WTC11 (cell line): ENCODE measurements at regions not wholly inside any gene's neighbourhood (a gene's known extent, or its start where the extent isn't known, plus 50 kb on each side); places are given as distances from the start of the nearest gene placed in this dataset.

ENCODE experiments used
- ATAC-seq: fragments of 200-7000 bp; cut with Tn5 transposase; 2 replicates; pipeline ENCODE4 v1.10.0; 2021; ENCODE audit warnings: mild to moderate bottlenecking, moderate library complexity
- CTCF ChIA-PET: fragments of 300-600 bp; sonication (Branson Sonifier 250); formaldehyde crosslinking; loops from one replicate; lab custom pipeline; 2021; ENCODE audit warnings: antibody characterized with exemption; lab: Charles Lee
- POLR2A ChIA-PET: fragments of 350-600 bp; sonication (Branson Sonifier 250); formaldehyde crosslinking; loops from one replicate; lab custom pipeline; 2021; ENCODE audit warnings: antibody characterized with exemption; lab: Charles Lee
- DNase-seq: peaks from one replicate; pipeline ENCODE4 v3.0.0; 2021; ENCODE audit warnings: low spot score
- H3K27ac Mint-ChIP-seq: 2 replicates; pipeline ENCODE4 v1.8.0; 2021; ENCODE audit warnings: mixed read lengths
- H3K27me3 Mint-ChIP-seq: 2 replicates; pipeline ENCODE4 v1.8.0; 2021; ENCODE audit warnings: low read depth, mild to moderate bottlenecking, moderate library complexity, mixed read lengths
- H3K36me3 Mint-ChIP-seq: 2 replicates; pipeline ENCODE4 v1.8.0; 2021; ENCODE audit warnings: mixed read lengths
- H3K4me1 Mint-ChIP-seq: 2 replicates; pipeline ENCODE4 v1.8.0; 2022; ENCODE audit warnings: mixed read lengths
- H3K4me3 Mint-ChIP-seq: 2 replicates; pipeline ENCODE4 v1.8.0; 2021; ENCODE audit warnings: mild to moderate bottlenecking, moderate library complexity, mixed read lengths
- H3K9me3 Mint-ChIP-seq: 2 replicates; pipeline ENCODE4 v1.8.0; 2021; ENCODE audit warnings: mixed read lengths
- ATF1 ChIP-seq: sonication (generic); formaldehyde crosslinking; IDR thresholded peaks from 2 replicates; pipeline ENCODE4 v1.8.1; 2023; ENCODE audit warnings: mild to moderate bottlenecking, moderate library complexity, missing genetic modification reagents
- E2F5 ChIP-seq: sonication (generic); formaldehyde crosslinking; IDR thresholded peaks from 2 replicates; pipeline ENCODE4 v1.8.1; 2022; ENCODE audit warnings: mild to moderate bottlenecking, moderate library complexity, missing genetic modification reagents
- ELF4 ChIP-seq: sonication (generic); formaldehyde crosslinking; IDR thresholded peaks from 2 replicates; pipeline ENCODE4 v1.8.1; 2022; ENCODE audit warnings: low read depth, mild to moderate bottlenecking, moderate library complexity, missing genetic modification reagents
- EMX1 ChIP-seq: fragments of 250-450 bp; sonication (Bioruptor Pico); IDR thresholded peaks from 2 replicates; pipeline ENCODE4 v1.8.0; 2021; ENCODE audit warnings: mild to moderate bottlenecking
- ESRRA ChIP-seq: sonication (generic); formaldehyde crosslinking; IDR thresholded peaks from 2 replicates; pipeline ENCODE4 v1.8.1; 2022; ENCODE audit warnings: mild to moderate bottlenecking, missing genetic modification reagents, borderline replicate concordance
- FOXP1 ChIP-seq: sonication (generic); formaldehyde crosslinking; IDR thresholded peaks from 2 replicates; pipeline ENCODE4 v1.8.0; 2022; ENCODE audit warnings: missing genetic modification reagents, mild to moderate bottlenecking, moderate library complexity, borderline replicate concordance
- GRHL2 ChIP-seq: fragments of 250-450 bp; sonication (Bioruptor Pico); IDR thresholded peaks from 2 replicates; pipeline ENCODE4 v1.8.0; 2022; ENCODE audit warnings: mild to moderate bottlenecking, moderate library complexity; ENCODE audit not compliant: insufficient replicate concordance, severe bottlenecking
- GTF2I ChIP-seq: fragments of 250-450 bp; sonication (Bioruptor Pico); conservative IDR thresholded peaks from 2 replicates; pipeline ENCODE4 v1.4.0; 2021; ENCODE audit warnings: mild to moderate bottlenecking
- HMGA2 ChIP-seq: fragments of 250-450 bp; sonication (Bioruptor Pico); IDR thresholded peaks from 2 replicates; pipeline ENCODE4 v1.4.0; 2021; ENCODE audit warnings: mild to moderate bottlenecking, moderate library complexity
- KAT7 ChIP-seq: sonication (generic); formaldehyde crosslinking; IDR thresholded peaks from 2 replicates; pipeline ENCODE4 v1.8.1; 2023; ENCODE audit warnings: missing genetic modification reagents, mild to moderate bottlenecking, borderline replicate concordance
- MXD4 ChIP-seq: fragments of 250-450 bp; sonication (Bioruptor Pico); IDR thresholded peaks from 2 replicates; pipeline ENCODE4 v1.8.0; 2021; ENCODE audit warnings: mild to moderate bottlenecking, moderate library complexity, borderline replicate concordance
- MYBL2 ChIP-seq: sonication (generic); formaldehyde crosslinking; IDR thresholded peaks from 2 replicates; pipeline ENCODE4 v1.8.1; 2023; ENCODE audit warnings: mild to moderate bottlenecking, moderate library complexity, missing genetic modification reagents
- NFYB ChIP-seq: sonication (generic); formaldehyde crosslinking; conservative IDR thresholded peaks from 2 replicates; pipeline ENCODE4 v1.8.0; 2022; ENCODE audit warnings: low read depth, missing genetic modification reagents
- NR2C2 ChIP-seq: sonication (generic); formaldehyde crosslinking; IDR thresholded peaks from 2 replicates; pipeline ENCODE4 v1.8.0; 2022; ENCODE audit warnings: mild to moderate bottlenecking, missing genetic modification reagents
- SMAD4 ChIP-seq: sonication (generic); formaldehyde crosslinking; IDR thresholded peaks from 2 replicates; pipeline ENCODE4 v1.8.0; 2022; ENCODE audit warnings: mild to moderate bottlenecking, missing genetic modification reagents
- SOX15 ChIP-seq: fragments of 250-450 bp; sonication (Bioruptor Pico); IDR thresholded peaks from 2 replicates; pipeline ENCODE4 v1.9.0; 2021; ENCODE audit warnings: mild to moderate bottlenecking
- TP53 ChIP-seq: sonication (generic); formaldehyde crosslinking; IDR thresholded peaks from 2 replicates; pipeline ENCODE4 v1.8.1; 2023; ENCODE audit warnings: mild to moderate bottlenecking, missing genetic modification reagents
- ZNF121 ChIP-seq: sonication (generic); formaldehyde crosslinking; IDR thresholded peaks from 2 replicates; pipeline ENCODE4 v1.8.0; 2023; ENCODE audit warnings: missing genetic modification reagents
- ZNF219 ChIP-seq: sonication (generic); formaldehyde crosslinking; IDR thresholded peaks from 2 replicates; pipeline ENCODE4 v1.8.0; 2023; ENCODE audit warnings: missing genetic modification reagents, mild to moderate bottlenecking, borderline replicate concordance
- ZNF263 ChIP-seq: sonication (generic); formaldehyde crosslinking; IDR thresholded peaks from 2 replicates; pipeline ENCODE4 v1.8.1; 2022; ENCODE audit warnings: low read depth, mild to moderate bottlenecking, moderate library complexity, missing genetic modification reagents
- ZNF671 ChIP-seq: fragments of 250-450 bp; sonication (Bioruptor Pico); IDR thresholded peaks from 2 replicates; pipeline ENCODE4 v1.8.0; 2021; ENCODE audit warnings: mild to moderate bottlenecking
- ZSCAN18 ChIP-seq: fragments of 250-450 bp; sonication (Bioruptor Pico); IDR thresholded peaks from 2 replicates; pipeline ENCODE4 v2.1.2; 2022; ENCODE audit warnings: mild to moderate bottlenecking, moderate library complexity
- TF ChIP-seq, protein P1 (sequence below): sonication (generic); formaldehyde crosslinking; IDR thresholded peaks from 2 replicates; pipeline ENCODE4 v1.8.1; 2023; ENCODE audit warnings: mild to moderate bottlenecking, moderate library complexity, missing genetic modification reagents
- TF ChIP-seq, protein P2 (sequence below): sonication (generic); formaldehyde crosslinking; IDR thresholded peaks from 2 replicates; pipeline ENCODE4 v1.8.1; 2022; ENCODE audit warnings: mild to moderate bottlenecking, missing genetic modification reagents, moderate library complexity, borderline replicate concordance
- TF ChIP-seq, protein P3 (sequence below): fragments of 250-450 bp; sonication (Bioruptor Pico); IDR thresholded peaks from 2 replicates; pipeline ENCODE4 v1.8.0; 2021; ENCODE audit warnings: mild to moderate bottlenecking
- TF ChIP-seq, protein P4 (sequence below): sonication (generic); formaldehyde crosslinking; IDR thresholded peaks from 2 replicates; pipeline ENCODE4 v1.8.1; 2023; ENCODE audit warnings: mild to moderate bottlenecking, missing genetic modification reagents

GRCh38 chr2:117693651-117694050 lies 120.8 kb upstream of the DDX18 start (continued):
- TF ChIP-seq NFYB (CRISPR knock-in tag) (no peak), FOXP1 (CRISPR knock-in tag) (no peak), ZNF263 (CRISPR knock-in tag) (no peak), ZNF219 (CRISPR knock-in tag) (no peak), HMGA2 (CRISPR knock-in tag) (no peak)
- TF ChIP-seq, protein P1, sequence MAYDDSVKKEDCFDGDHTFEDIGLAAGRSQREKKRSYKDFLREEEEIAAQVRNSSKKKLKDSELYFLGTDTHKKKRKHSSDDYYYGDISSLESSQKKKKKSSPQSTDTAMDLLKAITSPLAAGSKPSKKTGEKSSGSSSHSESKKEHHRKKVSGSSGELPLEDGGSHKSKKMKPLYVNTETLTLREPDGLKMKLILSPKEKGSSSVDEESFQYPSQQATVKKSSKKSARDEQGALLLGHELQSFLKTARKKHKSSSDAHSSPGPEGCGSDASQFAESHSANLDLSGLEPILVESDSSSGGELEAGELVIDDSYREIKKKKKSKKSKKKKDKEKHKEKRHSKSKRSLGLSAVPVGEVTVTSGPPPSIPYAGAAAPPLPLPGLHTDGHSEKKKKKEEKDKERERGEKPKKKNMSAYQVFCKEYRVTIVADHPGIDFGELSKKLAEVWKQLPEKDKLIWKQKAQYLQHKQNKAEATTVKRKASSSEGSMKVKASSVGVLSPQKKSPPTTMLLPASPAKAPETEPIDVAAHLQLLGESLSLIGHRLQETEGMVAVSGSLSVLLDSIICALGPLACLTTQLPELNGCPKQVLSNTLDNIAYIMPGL (CRISPR knock-in tag), result no peak
- TF ChIP-seq, protein P2, sequence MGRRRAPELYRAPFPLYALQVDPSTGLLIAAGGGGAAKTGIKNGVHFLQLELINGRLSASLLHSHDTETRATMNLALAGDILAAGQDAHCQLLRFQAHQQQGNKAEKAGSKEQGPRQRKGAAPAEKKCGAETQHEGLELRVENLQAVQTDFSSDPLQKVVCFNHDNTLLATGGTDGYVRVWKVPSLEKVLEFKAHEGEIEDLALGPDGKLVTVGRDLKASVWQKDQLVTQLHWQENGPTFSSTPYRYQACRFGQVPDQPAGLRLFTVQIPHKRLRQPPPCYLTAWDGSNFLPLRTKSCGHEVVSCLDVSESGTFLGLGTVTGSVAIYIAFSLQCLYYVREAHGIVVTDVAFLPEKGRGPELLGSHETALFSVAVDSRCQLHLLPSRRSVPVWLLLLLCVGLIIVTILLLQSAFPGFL, result no peak

GRCh38 chr2:117698287-117698686 lies 116.2 kb upstream of the DDX18 start:
- no peaks in the 10 kb centered on the region for H3K36me3 Mint-ChIP-seq
- no peak for DNase-seq
- no peak overlapping the region for H3K27ac Mint-ChIP-seq
- no peak for ATAC-seq
- CTCF ChIA-PET, result no interaction called here
- H3K27me3 Mint-ChIP-seq, result no peaks in the 10 kb centered on the region
- POLR2A ChIA-PET, result no interaction called here
- TF ChIP-seq, protein P2, result no peak
- TF ChIP-seq FOXP1 (CRISPR knock-in tag), result no peak
- TF ChIP-seq KAT7, result no peak
- no peak for TF ChIP-seq ZSCAN18
- no peak for TF ChIP-seq ZNF671
- no peak for TF ChIP-seq TP53
- no peak for TF ChIP-seq GRHL2
- no peak for TF ChIP-seq ESRRA (CRISPR knock-in tag)
- TF ChIP-seq NR2C2 (CRISPR knock-in tag), result no peak
- no peak for TF ChIP-seq E2F5 (CRISPR knock-in tag)
- H3K9me3 Mint-ChIP-seq, result no peaks in the 10 kb centered on the region
- H3K4me1 Mint-ChIP-seq, result peaks cover 5% of the 10 kb centered on the region
- no peak overlapping the region for H3K4me3 Mint-ChIP-seq

DNA sequence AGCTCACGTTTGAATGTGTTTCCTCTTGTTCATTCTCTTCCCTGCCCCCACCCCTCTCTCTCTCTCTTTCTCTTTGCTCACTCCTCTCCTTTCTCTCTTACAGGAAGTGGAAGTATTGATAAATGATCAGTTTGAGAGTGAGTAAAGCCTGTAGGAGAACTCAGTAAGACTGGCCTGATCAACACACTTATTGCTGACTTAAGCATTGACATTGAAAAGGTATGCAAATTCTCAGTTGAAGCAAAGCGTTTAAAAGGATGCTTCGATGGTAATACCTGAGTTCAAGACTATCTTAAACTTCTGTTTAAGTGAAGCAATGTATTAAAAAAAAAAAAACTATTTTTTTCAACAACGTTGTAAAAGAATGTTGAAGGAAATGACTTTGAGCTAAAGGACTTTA lies 115.7 kb upstream of the DDX18 start:
- Mint-ChIP-seq H3K36me3 (no peaks in the 10 kb centered on the region), H3K27me3 (no peaks in the 10 kb centered on the region), H3K27ac (no peak overlapping the region), H3K9me3 (no peaks in the 10 kb centered on the region), H3K4me3 (no peak overlapping the region), H3K4me1 (peaks cover 4% of the 10 kb centered on the region)
- DNase-seq (no peak), ATAC-seq (no peak)
- POLR2A ChIA-PET, result no interaction called here
- CTCF ChIA-PET, result no interaction called here
- no peak for TF ChIP-seq ZNF121 (CRISPR knock-in tag)
- no peak for TF ChIP-seq MYBL2 (CRISPR knock-in tag)
- TF ChIP-seq, protein P3, sequence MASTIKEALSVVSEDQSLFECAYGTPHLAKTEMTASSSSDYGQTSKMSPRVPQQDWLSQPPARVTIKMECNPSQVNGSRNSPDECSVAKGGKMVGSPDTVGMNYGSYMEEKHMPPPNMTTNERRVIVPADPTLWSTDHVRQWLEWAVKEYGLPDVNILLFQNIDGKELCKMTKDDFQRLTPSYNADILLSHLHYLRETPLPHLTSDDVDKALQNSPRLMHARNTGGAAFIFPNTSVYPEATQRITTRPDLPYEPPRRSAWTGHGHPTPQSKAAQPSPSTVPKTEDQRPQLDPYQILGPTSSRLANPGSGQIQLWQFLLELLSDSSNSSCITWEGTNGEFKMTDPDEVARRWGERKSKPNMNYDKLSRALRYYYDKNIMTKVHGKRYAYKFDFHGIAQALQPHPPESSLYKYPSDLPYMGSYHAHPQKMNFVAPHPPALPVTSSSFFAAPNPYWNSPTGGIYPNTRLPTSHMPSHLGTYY (CRISPR knock-in tag), result no peak
- no peak for TF ChIP-seq ELF4 (CRISPR knock-in tag)
- no peak for TF ChIP-seq EMX1 (CRISPR knock-in tag)
- TF ChIP-seq GTF2I (CRISPR knock-in tag), result no peak
- TF ChIP-seq, protein P4, sequence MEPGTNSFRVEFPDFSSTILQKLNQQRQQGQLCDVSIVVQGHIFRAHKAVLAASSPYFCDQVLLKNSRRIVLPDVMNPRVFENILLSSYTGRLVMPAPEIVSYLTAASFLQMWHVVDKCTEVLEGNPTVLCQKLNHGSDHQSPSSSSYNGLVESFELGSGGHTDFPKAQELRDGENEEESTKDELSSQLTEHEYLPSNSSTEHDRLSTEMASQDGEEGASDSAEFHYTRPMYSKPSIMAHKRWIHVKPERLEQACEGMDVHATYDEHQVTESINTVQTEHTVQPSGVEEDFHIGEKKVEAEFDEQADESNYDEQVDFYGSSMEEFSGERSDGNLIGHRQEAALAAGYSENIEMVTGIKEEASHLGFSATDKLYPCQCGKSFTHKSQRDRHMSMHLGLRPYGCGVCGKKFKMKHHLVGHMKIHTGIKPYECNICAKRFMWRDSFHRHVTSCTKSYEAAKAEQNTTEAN (CRISPR knock-in tag), result no peak
- TF ChIP-seq ATF1, result no peak
- TF ChIP-seq SMAD4 (CRISPR knock-in tag), result no peak
- no peak for TF ChIP-seq MXD4
- no peak for TF ChIP-seq HMGA2 (CRISPR knock-in tag)
- no peak for TF ChIP-seq SOX15 (CRISPR knock-in tag)
